ENCODE measurements at regions not wholly inside any gene's neighbourhood (a gene's known extent, or its start where the extent isn't known, plus 50 kb on each side); places are given as distances from the start of the nearest gene placed in this dataset.

DNA sequence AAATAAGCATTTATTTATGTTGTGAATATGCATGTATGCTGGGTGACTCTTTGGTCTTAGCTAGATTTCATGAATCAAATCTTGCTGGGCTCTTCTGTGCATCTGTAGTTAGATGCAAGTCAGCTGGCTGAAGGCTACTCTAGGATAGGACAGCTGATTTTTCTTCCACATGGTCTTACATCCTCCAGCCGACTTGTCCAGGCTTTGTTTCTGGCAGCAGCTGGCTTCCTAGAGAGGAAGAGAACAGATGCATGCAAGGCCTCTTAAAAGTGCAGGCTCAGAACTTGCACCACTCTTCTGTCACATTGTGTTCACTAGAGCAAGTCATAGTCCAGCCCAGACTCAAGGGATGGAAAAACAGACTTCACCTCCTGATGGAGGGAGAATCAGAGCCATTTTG, 435.4 kb upstream of the STXBP6 start:
- TF ChIP-seq TAF1 (IDR thresholded peaks at IDR 0.05; ENCODE audit: borderline replicate concordance, insufficient read depth, low read length) (no peak), POLR2AphosphoS5 (IDR thresholded peaks at IDR 0.05; ENCODE audit: low read depth, low read length) (no peak)
